ENCODE measurements at regions not wholly inside any gene's neighbourhood (a gene's known extent, or its start where the extent isn't known, plus 50 kb on each side); places are given as distances from the start of the nearest gene placed in this dataset.

DNA sequence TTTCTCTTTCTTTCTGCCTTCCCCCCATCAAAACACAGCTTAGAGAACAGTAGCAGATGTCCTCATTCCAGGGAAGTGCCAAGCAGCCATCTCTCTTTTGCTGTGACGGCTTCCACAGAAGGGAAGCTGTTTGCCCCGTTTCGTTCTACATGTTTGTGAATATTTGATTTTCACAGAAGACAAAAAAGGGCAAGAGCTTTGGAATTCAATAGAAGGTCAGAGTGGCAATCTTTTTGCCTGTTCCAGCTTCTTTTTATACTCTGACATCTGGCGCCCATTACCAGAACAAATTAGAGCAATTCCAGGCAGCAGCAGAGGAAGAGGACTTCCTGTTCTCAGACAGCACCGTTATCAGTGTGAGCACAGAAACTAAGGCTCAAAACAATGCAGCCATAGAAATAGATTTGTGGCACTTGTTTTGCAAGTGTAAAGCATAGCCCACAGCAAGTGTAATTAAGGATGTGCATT lies 79.0 kb upstream of the CDH19 start:
- Histone ChIP-seq H3K4me3 (no peak overlapping the region), H3K4me1 (ENCODE audit: control insufficient read depth in 5 of 5, insufficient read depth in 5 of 5, low read length in 5 of 5) (no peaks in the 10 kb centered on the region), H3K9ac (ENCODE audit: insufficient read depth in 1 of 2, low read length in 2 of 2) (no peak overlapping the region), H3K27ac (ENCODE audit: low read depth in 1 of 2, low read length in 1 of 2) (no peak overlapping the region), H3K27me3 (ENCODE audit: control insufficient read depth in 3 of 3, insufficient read depth in 3 of 3, low read length in 2 of 3) (no peaks in the 10 kb centered on the region), H3K36me3 (ENCODE audit: control insufficient read depth in 4 of 4, insufficient read depth in 4 of 4, low read length in 4 of 4) (no peaks in the 10 kb centered on the region), H3K9me3 (ENCODE audit: control insufficient read depth in 4 of 4, insufficient read depth in 3 of 4, low read length in 3 of 4) (peaks cover 0 to 8% (median 3%) of the 10 kb centered on the region in 4 donors)
- DNase-seq: peak in 2 of 3 donors; percentile 10 to 17
- TF ChIP-seq, protein P1, sequence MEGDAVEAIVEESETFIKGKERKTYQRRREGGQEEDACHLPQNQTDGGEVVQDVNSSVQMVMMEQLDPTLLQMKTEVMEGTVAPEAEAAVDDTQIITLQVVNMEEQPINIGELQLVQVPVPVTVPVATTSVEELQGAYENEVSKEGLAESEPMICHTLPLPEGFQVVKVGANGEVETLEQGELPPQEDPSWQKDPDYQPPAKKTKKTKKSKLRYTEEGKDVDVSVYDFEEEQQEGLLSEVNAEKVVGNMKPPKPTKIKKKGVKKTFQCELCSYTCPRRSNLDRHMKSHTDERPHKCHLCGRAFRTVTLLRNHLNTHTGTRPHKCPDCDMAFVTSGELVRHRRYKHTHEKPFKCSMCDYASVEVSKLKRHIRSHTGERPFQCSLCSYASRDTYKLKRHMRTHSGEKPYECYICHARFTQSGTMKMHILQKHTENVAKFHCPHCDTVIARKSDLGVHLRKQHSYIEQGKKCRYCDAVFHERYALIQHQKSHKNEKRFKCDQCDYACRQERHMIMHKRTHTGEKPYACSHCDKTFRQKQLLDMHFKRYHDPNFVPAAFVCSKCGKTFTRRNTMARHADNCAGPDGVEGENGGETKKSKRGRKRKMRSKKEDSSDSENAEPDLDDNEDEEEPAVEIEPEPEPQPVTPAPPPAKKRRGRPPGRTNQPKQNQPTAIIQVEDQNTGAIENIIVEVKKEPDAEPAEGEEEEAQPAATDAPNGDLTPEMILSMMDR (IDR thresholded peaks at IDR 0.05; ENCODE audit: control extremely low read depth, extremely low read depth): no peak
- WGBS, 2 donors: 5 to 9% methylated on average over 5 of the region's 5 CpGs
- no peak for ATAC-seq (ENCODE audit: insufficient read depth, low FRiP score)

DNA sequence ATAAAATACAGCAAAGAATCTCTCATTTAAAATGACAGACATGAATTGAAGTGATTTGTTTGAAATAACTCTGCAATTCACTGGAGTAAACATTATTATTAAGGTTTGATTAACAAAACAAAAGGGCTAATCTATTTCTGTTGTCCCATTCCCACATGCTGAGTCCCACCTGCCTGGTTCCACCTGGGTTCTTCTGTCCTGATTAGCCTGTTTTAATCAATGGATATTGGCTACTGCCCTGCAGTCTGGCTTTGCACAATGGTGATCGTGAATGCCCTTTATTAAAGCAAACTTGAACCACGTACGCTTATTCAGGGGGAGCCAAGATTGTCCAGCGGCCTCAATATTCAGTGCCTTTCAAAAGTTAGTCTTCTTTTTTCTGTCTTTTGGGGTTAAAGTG lies 72.8 kb upstream of the CDH19 start:
- no peak overlapping the region for H3K27ac ChIP-seq (ENCODE audit: low read depth in 1 of 2, low read length in 1 of 2)
- H3K36me3 ChIP-seq (ENCODE audit: control insufficient read depth in 4 of 4, insufficient read depth in 4 of 4, low read length in 4 of 4): no peaks in the 10 kb centered on the region
- no peaks in the 10 kb centered on the region for H3K27me3 ChIP-seq (ENCODE audit: control insufficient read depth in 3 of 3, insufficient read depth in 3 of 3, low read length in 2 of 3)
- no peak overlapping the region for H3K9ac ChIP-seq (ENCODE audit: insufficient read depth in 1 of 2, low read length in 2 of 2)
- ATAC-seq (ENCODE audit: insufficient read depth, low FRiP score) (no peak), DNase-seq (no peak)
- 86 to 91% methylated on average over 4 of the region's 4 CpGs for WGBS, 2 donors
- H3K4me1 ChIP-seq (ENCODE audit: control insufficient read depth in 5 of 5, insufficient read depth in 5 of 5, low read length in 5 of 5): no peaks in the 10 kb centered on the region
- TF ChIP-seq, protein P1 (IDR thresholded peaks at IDR 0.05; ENCODE audit: control extremely low read depth, extremely low read depth): no peak
- peaks cover 0 to 6% (median 0%) of the 10 kb centered on the region in 4 donors for H3K9me3 ChIP-seq (ENCODE audit: control insufficient read depth in 4 of 4, insufficient read depth in 3 of 4, low read length in 3 of 4)
- H3K4me3 ChIP-seq: no peak overlapping the region

DNA sequence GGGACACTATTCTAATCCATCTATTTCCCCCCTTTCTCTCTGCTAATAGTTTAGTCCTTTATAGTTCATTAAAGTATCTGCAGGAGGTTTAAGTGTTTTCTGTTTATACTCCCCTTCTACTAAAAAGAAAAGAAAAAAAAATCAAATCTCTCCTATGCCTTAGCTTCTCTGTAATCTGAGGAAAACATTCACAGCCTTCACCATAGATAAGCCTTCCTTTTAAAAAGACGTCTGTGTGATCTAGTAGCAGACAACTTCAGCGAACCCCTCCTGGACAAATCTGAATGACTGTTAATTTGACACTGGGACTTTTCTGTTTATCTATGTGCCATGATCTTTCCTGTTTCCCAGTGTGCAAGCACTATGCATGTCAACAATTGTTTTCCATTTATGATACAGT lies 70.4 kb upstream of the CDH19 start:
- TF ChIP-seq, protein P1 (IDR thresholded peaks at IDR 0.05; ENCODE audit: control extremely low read depth, extremely low read depth): no peak
- no peak overlapping the region for H3K4me3 ChIP-seq
- no peak for ATAC-seq (ENCODE audit: insufficient read depth, low FRiP score)
- no peaks in the 10 kb centered on the region for H3K36me3 ChIP-seq (ENCODE audit: control insufficient read depth in 4 of 4, insufficient read depth in 4 of 4, low read length in 4 of 4)
- H3K27me3 ChIP-seq (ENCODE audit: control insufficient read depth in 3 of 3, insufficient read depth in 3 of 3, low read length in 2 of 3): no peaks in the 10 kb centered on the region
- 44 to 68% methylated on average over 2 of the region's 2 CpGs for WGBS, 2 donors
- no peak overlapping the region for H3K9ac ChIP-seq (ENCODE audit: insufficient read depth in 1 of 2, low read length in 2 of 2)
- no peak for DNase-seq
- peaks cover 0 to 3% (median 0%) of the 10 kb centered on the region in 4 donors for H3K9me3 ChIP-seq (ENCODE audit: control insufficient read depth in 4 of 4, insufficient read depth in 3 of 4, low read length in 3 of 4)
- H3K4me1 ChIP-seq (ENCODE audit: control insufficient read depth in 5 of 5, insufficient read depth in 5 of 5, low read length in 5 of 5): no peaks in the 10 kb centered on the region
- no peak overlapping the region for H3K27ac ChIP-seq (ENCODE audit: low read depth in 1 of 2, low read length in 1 of 2)

DNA sequence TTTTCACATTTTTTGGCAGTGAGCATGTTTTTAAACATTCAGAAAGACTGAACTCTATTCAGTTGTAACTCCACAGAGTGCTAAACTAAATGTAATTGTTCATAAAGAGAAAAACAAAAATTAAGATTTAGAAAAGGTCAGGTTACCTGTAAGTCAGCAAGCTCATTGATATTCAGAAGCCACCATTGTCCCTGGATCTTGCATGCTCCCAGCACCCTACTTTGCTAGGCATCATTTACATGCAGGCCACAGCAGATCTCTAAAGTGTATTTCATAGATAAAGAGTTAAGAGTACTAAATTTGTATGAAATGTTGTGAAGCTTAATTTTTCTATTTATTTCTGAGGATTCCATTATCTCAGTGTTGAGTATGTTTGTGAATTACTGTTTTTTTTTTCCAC lies 64.8 kb upstream of the CDH19 start:
- H3K27me3 ChIP-seq (ENCODE audit: control insufficient read depth in 3 of 3, insufficient read depth in 3 of 3, low read length in 2 of 3): no peaks in the 10 kb centered on the region
- ATAC-seq (ENCODE audit: insufficient read depth, low FRiP score) (no peak), DNase-seq (no peak)
- no peak overlapping the region for H3K27ac ChIP-seq (ENCODE audit: low read depth in 1 of 2, low read length in 1 of 2)
- TF ChIP-seq, protein P1 (IDR thresholded peaks at IDR 0.05; ENCODE audit: control extremely low read depth, extremely low read depth): no peak
- H3K4me3 ChIP-seq: no peak overlapping the region
- no peak overlapping the region for H3K9ac ChIP-seq (ENCODE audit: insufficient read depth in 1 of 2, low read length in 2 of 2)
- no peaks in the 10 kb centered on the region for H3K4me1 ChIP-seq (ENCODE audit: control insufficient read depth in 5 of 5, insufficient read depth in 5 of 5, low read length in 5 of 5)
- no peaks in the 10 kb centered on the region for H3K36me3 ChIP-seq (ENCODE audit: control insufficient read depth in 4 of 4, insufficient read depth in 4 of 4, low read length in 4 of 4)
- H3K9me3 ChIP-seq (ENCODE audit: control insufficient read depth in 4 of 4, insufficient read depth in 3 of 4, low read length in 3 of 4): no peaks in the 10 kb centered on the region
